Liver (tissue), 3 donors: ENCODE measurements at regions not wholly inside any gene's neighbourhood (a gene's known extent, or its start where the extent isn't known, plus 50 kb on each side); places are given as distances from the start of the nearest gene placed in this dataset.

Experiments
- GABPA ChIP-seq, 2 donors: IDR thresholded peaks in 1 of 2; conservative IDR thresholded peaks in 1 of 2; 2 replicates each; pipeline ENCODE4 v1.6.1; 2016; ENCODE audit warnings: antibody characterized with exemption in 2 of 2, mild to moderate bottlenecking in 1 of 2, moderate library complexity in 1 of 2
- JUND ChIP-seq, 2 donors: IDR thresholded peaks; 2 replicates each; pipeline ENCODE4 v1.6.1; 2016; ENCODE audit warnings: antibody characterized with exemption in 2 of 2
- NR2F2 ChIP-seq: IDR thresholded peaks from 2 replicates; pipeline ENCODE4 v1.6.1; 2016; ENCODE audit warnings: antibody characterized with exemption
- SP1 ChIP-seq: IDR thresholded peaks from 2 replicates; pipeline ENCODE4 v1.6.1; 2018; ENCODE audit warnings: antibody characterized with exemption, mild to moderate bottlenecking
- TF ChIP-seq, protein P1 (sequence below): fragments of 150-350 bp; IDR thresholded peaks from 2 replicates; pipeline ENCODE4 v1.5.1; 2017; ENCODE audit warnings: improper control_type of control experiment, low read depth, low read length; ENCODE audit not compliant: missing input control
- TF ChIP-seq, protein P2 (sequence below): IDR thresholded peaks from 2 replicates; pipeline ENCODE4 v1.6.1; 2016; ENCODE audit warnings: antibody characterized with exemption
- TF ChIP-seq, protein P3 (sequence below): IDR thresholded peaks from 2 replicates; pipeline ENCODE4 v1.6.1; 2016; ENCODE audit warnings: antibody characterized with exemption, mild to moderate bottlenecking
- TF ChIP-seq, protein P4 (sequence below): IDR thresholded peaks from 2 replicates; pipeline ENCODE4 v1.6.1; 2016; ENCODE audit warnings: antibody characterized with exemption
- donor health status: healthy.
- donor health status: healthy.

DNA sequence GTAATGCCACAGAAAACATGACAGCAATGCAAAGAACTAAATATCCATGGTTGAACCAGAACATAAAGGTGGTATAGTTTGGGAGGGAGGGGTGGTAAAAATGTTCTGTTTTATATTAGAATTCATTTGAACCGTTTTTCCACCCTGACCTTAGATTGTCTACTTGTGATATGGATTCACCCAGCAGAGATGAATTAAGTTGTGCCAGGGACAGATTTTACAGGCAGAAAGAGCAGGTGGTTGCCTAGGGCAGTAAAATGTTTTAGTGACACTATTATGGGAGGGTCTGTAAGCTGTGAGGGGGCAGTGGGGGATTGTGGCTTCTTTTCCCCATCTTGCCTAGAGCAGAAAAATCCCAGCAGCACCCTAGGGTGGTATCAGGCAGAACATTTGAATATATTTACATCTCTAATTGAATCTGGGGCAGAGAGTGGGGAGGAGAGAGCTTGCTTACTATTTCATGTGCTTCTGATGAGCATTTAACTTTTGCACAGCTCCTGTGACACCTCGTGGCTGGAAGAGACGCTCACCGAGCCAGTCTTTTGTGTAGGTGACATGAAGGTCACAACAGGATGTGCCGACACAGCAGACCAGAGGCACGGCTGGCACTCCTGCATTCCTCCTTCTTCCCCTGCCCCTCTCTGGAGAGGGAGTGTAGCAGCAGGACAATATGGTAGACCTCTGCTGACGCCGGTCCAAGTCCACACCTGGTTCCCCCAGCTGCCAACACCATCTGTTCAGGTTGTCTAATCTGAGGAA lies 452.3 kb downstream of the IRS2 start:
- TF ChIP-seq, protein P1, sequence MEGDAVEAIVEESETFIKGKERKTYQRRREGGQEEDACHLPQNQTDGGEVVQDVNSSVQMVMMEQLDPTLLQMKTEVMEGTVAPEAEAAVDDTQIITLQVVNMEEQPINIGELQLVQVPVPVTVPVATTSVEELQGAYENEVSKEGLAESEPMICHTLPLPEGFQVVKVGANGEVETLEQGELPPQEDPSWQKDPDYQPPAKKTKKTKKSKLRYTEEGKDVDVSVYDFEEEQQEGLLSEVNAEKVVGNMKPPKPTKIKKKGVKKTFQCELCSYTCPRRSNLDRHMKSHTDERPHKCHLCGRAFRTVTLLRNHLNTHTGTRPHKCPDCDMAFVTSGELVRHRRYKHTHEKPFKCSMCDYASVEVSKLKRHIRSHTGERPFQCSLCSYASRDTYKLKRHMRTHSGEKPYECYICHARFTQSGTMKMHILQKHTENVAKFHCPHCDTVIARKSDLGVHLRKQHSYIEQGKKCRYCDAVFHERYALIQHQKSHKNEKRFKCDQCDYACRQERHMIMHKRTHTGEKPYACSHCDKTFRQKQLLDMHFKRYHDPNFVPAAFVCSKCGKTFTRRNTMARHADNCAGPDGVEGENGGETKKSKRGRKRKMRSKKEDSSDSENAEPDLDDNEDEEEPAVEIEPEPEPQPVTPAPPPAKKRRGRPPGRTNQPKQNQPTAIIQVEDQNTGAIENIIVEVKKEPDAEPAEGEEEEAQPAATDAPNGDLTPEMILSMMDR, result no peak
- TF ChIP-seq NR2F2 (no peak), JUND (IDR thresholded peaks at IDR 0.05) (no peak), GABPA (IDR thresholded peaks at IDR 0.05 in 1 of 2, conservative IDR thresholded peaks at IDR 0.05 in 1 of 2) (no peak), SP1 (no peak)
- TF ChIP-seq, protein P2, sequence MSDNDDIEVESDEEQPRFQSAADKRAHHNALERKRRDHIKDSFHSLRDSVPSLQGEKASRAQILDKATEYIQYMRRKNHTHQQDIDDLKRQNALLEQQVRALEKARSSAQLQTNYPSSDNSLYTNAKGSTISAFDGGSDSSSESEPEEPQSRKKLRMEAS, result no peak
- TF ChIP-seq, protein P3, sequence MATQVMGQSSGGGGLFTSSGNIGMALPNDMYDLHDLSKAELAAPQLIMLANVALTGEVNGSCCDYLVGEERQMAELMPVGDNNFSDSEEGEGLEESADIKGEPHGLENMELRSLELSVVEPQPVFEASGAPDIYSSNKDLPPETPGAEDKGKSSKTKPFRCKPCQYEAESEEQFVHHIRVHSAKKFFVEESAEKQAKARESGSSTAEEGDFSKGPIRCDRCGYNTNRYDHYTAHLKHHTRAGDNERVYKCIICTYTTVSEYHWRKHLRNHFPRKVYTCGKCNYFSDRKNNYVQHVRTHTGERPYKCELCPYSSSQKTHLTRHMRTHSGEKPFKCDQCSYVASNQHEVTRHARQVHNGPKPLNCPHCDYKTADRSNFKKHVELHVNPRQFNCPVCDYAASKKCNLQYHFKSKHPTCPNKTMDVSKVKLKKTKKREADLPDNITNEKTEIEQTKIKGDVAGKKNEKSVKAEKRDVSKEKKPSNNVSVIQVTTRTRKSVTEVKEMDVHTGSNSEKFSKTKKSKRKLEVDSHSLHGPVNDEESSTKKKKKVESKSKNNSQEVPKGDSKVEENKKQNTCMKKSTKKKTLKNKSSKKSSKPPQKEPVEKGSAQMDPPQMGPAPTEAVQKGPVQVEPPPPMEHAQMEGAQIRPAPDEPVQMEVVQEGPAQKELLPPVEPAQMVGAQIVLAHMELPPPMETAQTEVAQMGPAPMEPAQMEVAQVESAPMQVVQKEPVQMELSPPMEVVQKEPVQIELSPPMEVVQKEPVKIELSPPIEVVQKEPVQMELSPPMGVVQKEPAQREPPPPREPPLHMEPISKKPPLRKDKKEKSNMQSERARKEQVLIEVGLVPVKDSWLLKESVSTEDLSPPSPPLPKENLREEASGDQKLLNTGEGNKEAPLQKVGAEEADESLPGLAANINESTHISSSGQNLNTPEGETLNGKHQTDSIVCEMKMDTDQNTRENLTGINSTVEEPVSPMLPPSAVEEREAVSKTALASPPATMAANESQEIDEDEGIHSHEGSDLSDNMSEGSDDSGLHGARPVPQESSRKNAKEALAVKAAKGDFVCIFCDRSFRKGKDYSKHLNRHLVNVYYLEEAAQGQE, result no peak
- TF ChIP-seq, protein P4, sequence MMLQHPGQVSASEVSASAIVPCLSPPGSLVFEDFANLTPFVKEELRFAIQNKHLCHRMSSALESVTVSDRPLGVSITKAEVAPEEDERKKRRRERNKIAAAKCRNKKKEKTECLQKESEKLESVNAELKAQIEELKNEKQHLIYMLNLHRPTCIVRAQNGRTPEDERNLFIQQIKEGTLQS, result no peak
